GM18517 (cell line): ENCODE measurements at regions not wholly inside any gene's neighbourhood (a gene's known extent, or its start where the extent isn't known, plus 50 kb on each side); places are given as distances from the start of the nearest gene placed in this dataset.

Experiments used
- ATAC-seq: cut with Tn5 transposase; IDR thresholded peaks from one replicate; pipeline ENCODE4 v1.9.1; 2021; ENCODE audit warnings: mild to moderate bottlenecking, moderate library complexity; ENCODE audit not compliant: unreplicated experiment

GRCh38 chr2:22501851-22502250, 883.1 kb upstream of the KLHL29 start:
- no peak for ATAC-seq

- ATAC-seq: no peak
Measured at GRCh38 chr2:22513563-22513962, 871.4 kb upstream of the KLHL29 start.

GRCh38 chr2:22517141-22517540, 867.8 kb upstream of the KLHL29 start:
- no peak for ATAC-seq

DNA sequence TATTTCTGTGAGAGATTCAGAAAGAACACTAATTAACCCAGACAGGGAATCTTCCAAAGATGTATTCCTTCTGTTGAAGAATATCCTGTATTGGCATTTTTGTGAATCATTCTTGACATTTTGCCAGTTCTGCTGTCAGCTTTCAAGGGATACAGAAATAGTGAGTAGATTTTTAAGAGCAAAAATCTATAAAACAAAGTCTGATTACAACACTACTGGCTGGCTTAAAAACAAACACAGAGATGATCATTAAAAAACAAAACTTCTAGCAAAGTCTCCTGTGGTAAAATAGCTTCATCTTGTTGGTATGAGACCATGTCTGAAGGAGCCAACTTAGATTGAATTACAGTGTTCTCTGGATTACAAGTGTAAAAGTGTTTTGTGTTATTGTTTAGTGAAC, 866.3 kb upstream of the KLHL29 start:
- no peak for ATAC-seq

- no peak for ATAC-seq
Measured at GRCh38 chr2:22520369-22521288, 864.4 kb upstream of the KLHL29 start.

- ATAC-seq: no peak
Measured at GRCh38 chr2:22521620-22522019, 863.4 kb upstream of the KLHL29 start.

- no peak for ATAC-seq
Measured at GRCh38 chr2:22525681-22526080, 859.3 kb upstream of the KLHL29 start.

GRCh38 chr2:22530131-22530530, 854.8 kb upstream of the KLHL29 start:
- no peak for ATAC-seq

GRCh38 chr2:22536133-22536532, 848.8 kb upstream of the KLHL29 start:
- ATAC-seq: no peak

- no peak for ATAC-seq
Measured at GRCh38 chr2:22554453-22554852, 830.5 kb upstream of the KLHL29 start.

DNA sequence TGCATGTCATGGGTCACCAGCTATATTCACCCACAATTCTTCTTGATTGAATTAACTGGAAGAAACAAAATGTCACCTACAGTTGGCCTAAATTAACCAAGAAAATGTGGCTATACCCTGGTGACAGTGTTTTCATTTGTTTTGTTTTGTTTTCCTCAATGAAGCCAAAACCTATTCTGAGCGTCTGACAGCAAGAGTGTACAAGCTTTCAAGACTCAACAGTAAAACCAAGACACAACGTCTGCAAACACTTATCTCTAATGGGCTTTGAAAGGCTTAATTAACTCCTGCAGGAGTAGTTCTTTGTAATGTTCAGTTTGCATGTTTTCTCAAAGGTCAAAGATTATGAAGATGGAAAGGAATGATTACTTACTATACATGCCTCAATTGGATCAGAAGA, 827.6 kb upstream of the KLHL29 start:
- no peak for ATAC-seq

DNA sequence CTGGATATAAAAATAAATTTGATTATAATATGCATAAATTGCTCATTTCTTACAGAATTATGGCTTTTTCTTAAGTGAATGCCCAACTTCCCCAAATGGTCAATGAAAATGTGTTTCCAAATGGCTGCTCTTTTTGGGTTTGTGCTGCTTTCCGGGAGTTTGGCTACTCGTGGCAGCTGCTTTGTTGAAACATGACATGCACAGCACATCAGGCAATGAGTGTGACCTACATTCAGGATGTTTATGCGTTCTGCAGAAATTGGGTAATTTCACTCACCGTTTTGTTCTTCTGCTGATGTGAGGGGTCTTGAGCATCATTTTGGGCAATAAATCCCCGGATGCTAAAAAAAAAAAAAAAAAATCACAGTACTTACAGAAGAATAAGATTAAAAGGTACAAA, 825.0 kb upstream of the KLHL29 start:
- ATAC-seq: no peak

DNA sequence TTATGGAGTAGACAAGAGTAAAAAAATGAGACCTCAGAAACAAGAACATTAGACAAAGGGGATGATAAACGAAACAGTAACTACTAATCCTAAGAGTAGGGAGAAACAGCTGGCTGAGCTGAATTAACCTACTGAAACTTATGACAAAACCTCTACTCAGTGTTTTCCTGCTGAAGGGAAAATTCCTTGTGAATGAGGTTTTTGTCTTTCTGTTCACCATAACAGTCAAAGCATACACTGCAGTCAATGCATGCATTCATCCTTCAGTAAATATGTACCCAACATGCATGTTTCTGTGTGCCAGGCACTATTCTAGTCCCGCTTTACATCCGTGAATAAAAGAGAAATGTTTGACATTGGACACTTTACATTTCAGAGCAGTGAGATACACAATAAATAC, 805.6 kb upstream of the KLHL29 start:
- ATAC-seq: no peak

DNA sequence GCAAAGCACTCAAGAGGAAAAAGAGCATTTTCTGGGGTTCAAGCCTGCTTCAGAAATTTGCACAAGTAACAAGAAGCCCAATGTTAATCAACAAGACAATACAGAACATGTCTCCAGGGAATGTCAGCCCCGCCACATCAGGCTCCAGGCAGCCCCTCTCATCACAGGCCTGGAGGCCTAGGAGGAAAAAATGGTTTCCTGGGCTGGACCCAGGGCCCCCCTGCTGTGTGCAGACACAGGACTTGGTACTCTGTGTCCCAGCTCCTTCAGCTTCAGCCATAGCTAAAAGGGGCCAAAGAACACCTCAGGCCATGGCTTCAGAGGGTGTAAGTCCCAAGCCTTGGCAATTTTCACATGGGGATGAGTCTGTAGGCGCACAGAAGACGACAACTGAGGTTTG, 802.9 kb upstream of the KLHL29 start:
- ATAC-seq: no peak

DNA sequence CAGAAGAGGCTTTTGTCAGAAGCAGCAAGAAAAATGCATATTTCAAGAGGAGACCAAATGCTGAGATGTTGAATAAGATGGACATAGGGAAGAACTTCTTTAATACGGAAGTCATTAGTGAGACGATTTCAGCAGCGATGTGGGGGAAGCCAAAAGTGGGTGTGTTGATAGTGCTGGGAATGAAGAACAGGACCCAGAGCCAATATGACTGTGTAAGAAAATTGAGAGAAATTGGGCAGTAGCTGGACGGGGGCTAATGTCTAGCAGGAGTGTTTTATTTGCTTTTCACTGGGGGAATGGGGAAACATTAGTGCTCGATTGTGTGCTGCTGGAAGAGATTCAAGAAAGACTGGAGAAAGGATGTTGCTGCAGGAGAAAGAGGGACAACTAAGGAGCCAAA, 788.7 kb upstream of the KLHL29 start:
- no peak for ATAC-seq

GRCh38 chr2:22600156-22600555, 784.8 kb upstream of the KLHL29 start:
- ATAC-seq: no peak

DNA sequence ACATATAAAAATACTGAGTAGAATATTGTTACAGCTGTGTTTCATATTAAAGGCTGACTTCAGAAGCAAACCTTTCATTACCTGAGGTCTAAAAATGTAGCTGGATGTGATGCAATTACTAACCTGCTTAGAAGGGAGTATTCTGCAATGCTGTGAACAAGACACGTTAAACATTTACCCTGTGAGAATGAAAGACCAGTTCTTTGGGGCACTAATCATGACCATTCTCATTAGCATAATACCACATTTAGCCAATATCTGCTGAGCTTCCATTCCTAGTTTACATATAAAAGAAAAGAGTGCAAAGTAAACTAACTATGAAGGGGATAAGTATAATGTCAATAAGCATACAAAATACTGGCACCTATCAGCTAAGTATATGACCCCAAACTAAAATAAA, 784.0 kb upstream of the KLHL29 start:
- ATAC-seq: no peak

DNA sequence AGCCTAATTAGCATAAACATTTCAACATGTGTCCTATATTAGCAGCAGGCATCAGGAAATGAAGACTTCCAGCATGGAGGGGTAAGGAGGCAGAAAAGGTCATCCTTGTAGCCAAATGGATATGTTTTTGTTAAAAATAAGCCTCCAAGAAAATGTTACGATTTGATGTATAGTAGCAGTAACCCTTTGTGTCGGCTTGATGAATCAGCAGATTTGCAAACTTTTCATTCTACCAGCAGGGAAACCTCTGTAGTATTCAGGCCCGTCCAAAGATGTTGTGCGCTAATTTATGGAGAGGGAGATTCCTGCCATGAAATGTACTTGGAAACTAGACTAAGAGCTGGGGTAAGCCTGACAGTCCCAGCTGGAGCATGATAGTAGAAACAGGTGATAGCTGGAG, 780.8 kb upstream of the KLHL29 start:
- ATAC-seq: no peak

DNA sequence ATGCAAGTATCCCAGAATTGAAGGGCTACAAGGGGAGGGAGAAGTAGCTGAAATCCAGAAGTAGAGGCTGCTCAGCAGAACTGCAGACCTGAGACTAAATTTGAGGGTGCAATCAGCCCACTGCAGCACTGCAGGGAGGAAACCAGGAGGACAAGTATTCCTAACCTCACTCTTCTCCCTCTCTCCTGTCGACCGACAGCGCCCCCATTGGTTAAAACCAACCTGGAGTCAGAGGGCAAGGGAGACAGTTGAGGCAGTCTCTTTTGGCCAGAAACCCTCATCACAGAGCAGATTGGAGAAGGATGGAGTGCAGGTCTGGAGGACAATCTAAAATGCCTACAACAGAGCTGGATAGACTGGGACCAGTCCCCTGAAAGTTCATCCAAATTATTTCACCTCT, 768.9 kb upstream of the KLHL29 start:
- ATAC-seq: no peak

DNA sequence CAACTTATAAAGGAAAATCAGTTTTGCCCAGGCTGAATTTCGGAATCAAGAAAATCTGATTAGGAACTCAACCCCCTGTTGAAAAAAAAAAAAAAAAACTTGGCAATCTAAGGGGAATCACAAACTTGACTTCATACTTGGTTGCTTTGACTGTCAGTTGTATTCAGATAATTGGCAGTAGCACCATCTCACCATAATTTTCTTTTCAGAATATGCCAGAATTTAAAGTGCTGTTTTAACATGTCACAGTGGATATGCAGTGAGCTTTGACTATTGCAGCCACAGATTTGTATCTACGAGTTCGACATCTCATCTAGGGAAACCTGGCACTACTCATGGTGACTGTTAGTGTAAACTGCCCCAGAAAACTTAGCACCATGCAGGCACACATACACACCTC, 761.4 kb upstream of the KLHL29 start:
- no peak for ATAC-seq

DNA sequence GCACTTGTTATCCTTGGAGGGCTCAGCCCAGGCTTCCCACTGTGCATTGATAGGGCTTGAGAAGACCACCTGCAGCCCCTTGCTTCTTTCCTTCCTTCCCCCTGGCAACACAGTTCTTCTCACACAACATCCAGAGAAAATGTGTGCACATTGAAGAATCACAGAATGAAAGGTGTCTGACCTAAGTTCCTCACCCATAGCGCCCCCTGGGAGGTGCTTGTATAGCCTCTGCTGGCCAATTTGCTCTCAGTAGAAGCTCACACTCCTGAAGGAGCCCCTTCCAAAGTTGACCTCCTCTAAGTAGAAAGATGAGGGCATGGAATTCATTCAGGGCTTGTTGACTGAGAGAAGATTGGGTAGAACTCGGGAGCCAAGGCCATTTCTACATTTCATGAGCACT, 758.4 kb upstream of the KLHL29 start:
- ATAC-seq: no peak

GRCh38 chr2:22628221-22628620, 756.8 kb upstream of the KLHL29 start:
- ATAC-seq: no peak

DNA sequence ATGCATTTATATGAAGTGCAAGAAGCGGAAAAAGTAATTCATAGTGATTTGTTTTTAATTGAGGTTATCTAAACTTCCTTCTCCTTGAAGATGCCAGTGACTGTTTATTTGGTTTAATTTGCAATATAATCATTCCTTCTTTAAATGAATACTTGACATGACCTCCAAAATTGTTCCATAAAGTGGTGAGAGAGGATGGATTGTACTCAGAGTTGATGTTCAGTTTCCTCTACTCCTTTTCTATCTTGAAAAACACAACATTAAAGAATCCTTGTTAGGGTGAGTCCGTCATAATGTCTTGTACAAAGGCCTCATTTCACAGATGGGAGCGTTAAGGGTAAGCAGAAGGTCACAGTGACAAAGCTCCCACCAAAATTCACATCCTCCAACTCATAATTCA, 756.1 kb upstream of the KLHL29 start:
- ATAC-seq: no peak
